Liver (tissue), 8 donors: ENCODE measurements at regions not wholly inside any gene's neighbourhood (a gene's known extent, or its start where the extent isn't known, plus 50 kb on each side); places are given as distances from the start of the nearest gene placed in this dataset.

ENCODE experiments used
- DNase-seq: peaks from one replicate; pipeline ENCODE4 v3.0.0-alpha.2; 2017; ENCODE audit warnings: low spot score
- H3K27ac ChIP-seq, 2 donors: one replicate each; pipeline ENCODE4 v1.7.0; 2013; ENCODE audit warnings: inconsistent platforms in 2 of 2, low read length in 2 of 2, control low read depth in 1 of 2, low read depth in 1 of 2, mild to moderate bottlenecking in 1 of 2
- H3K27me3 ChIP-seq, 4 donors: one replicate each; pipeline versions ENCODE4 v1.6.1 to v1.7.0; 2013; ENCODE audit warnings: low read length in 3 of 4, inconsistent platforms in 1 of 4, mild to moderate bottlenecking in 1 of 4, moderate library complexity in 1 of 4; ENCODE audit not compliant: control insufficient read depth in 4 of 4, insufficient read depth in 4 of 4
- H3K36me3 ChIP-seq, 4 donors: one replicate each; pipeline versions ENCODE4 v1.6.1 to v1.7.0; 2013; ENCODE audit warnings: low read length in 3 of 4, mild to moderate bottlenecking in 3 of 4, low read depth in 1 of 4, moderate library complexity in 1 of 4; ENCODE audit not compliant: control insufficient read depth in 4 of 4, insufficient read depth in 3 of 4
- H3K4me1 ChIP-seq, 4 donors: one replicate each; pipeline versions ENCODE4 v1.6.1 to v1.7.0; 2013; ENCODE audit warnings: low read length in 3 of 4, mild to moderate bottlenecking in 3 of 4, moderate library complexity in 1 of 4; ENCODE audit not compliant: control insufficient read depth in 4 of 4, insufficient read depth in 4 of 4
- H3K4me3 ChIP-seq, 3 donors: one replicate each; pipeline versions ENCODE4 v1.6.1 to v1.7.0; 2013; ENCODE audit warnings: low read length in 3 of 3, control low read depth in 1 of 3, low read depth in 1 of 3, mild to moderate bottlenecking in 1 of 3
- H3K9ac ChIP-seq, 2 donors: one replicate each; pipeline ENCODE4 v1.7.0; 2013; ENCODE audit warnings: low read length in 2 of 2, mild to moderate bottlenecking in 2 of 2, moderate library complexity in 2 of 2, control low read depth in 1 of 2, low read depth in 1 of 2
- H3K9me3 ChIP-seq, 4 donors: one replicate each; pipeline versions ENCODE4 v1.6.1 to v1.7.0; 2013; ENCODE audit warnings: low read length in 3 of 4; ENCODE audit not compliant: control insufficient read depth in 4 of 4
- EGR1 ChIP-seq, 2 donors: IDR thresholded peaks; 2 replicates each; pipeline ENCODE4 v1.6.1; 2016 to 2018; ENCODE audit warnings: antibody characterized with exemption in 2 of 2, low read depth in 2 of 2
- FOXA1 ChIP-seq: IDR thresholded peaks from 2 replicates; pipeline ENCODE4 v1.6.1; 2016; ENCODE audit warnings: antibody characterized with exemption
- FOXA2 ChIP-seq: IDR thresholded peaks from 2 replicates; pipeline ENCODE4 v1.6.1; 2016; ENCODE audit warnings: antibody characterized with exemption
- GABPA ChIP-seq, 2 donors: IDR thresholded peaks in 1 of 2; conservative IDR thresholded peaks in 1 of 2; 2 replicates each; pipeline ENCODE4 v1.6.1; 2016; ENCODE audit warnings: antibody characterized with exemption in 2 of 2, mild to moderate bottlenecking in 1 of 2, moderate library complexity in 1 of 2
- HNF4A ChIP-seq, 2 donors: conservative IDR thresholded peaks; 2 replicates each; pipeline ENCODE4 v1.6.1; 2016; ENCODE audit warnings: antibody characterized with exemption in 2 of 2, mild to moderate bottlenecking in 2 of 2
- HNF4G ChIP-seq: IDR thresholded peaks from 2 replicates; pipeline ENCODE4 v1.6.1; 2016; ENCODE audit warnings: antibody characterized with exemption
- JUND ChIP-seq, 2 donors: IDR thresholded peaks; 2 replicates each; pipeline ENCODE4 v1.6.1; 2016; ENCODE audit warnings: antibody characterized with exemption in 2 of 2
- NR2F2 ChIP-seq: IDR thresholded peaks from 2 replicates; pipeline ENCODE4 v1.6.1; 2016; ENCODE audit warnings: antibody characterized with exemption
- RAD21 ChIP-seq, 2 donors: IDR thresholded peaks; 2 replicates each; pipeline ENCODE4 v1.6.1; 2016; ENCODE audit warnings: antibody characterized with exemption in 2 of 2, mild to moderate bottlenecking in 2 of 2
- RXRA ChIP-seq, 2 donors: IDR thresholded peaks; 2 replicates each; pipeline ENCODE4 v1.6.1; 2017 to 2018; ENCODE audit warnings: antibody characterized with exemption in 2 of 2, mild to moderate bottlenecking in 1 of 2
- SP1 ChIP-seq: IDR thresholded peaks from 2 replicates; pipeline ENCODE4 v1.6.1; 2018; ENCODE audit warnings: antibody characterized with exemption, mild to moderate bottlenecking
- TAF1 ChIP-seq: conservative IDR thresholded peaks from 2 replicates; pipeline ENCODE4 v1.6.1; 2016; ENCODE audit warnings: antibody characterized with exemption, mild to moderate bottlenecking
- YY1 ChIP-seq: IDR thresholded peaks from 2 replicates; pipeline ENCODE4 v1.6.1; 2016; ENCODE audit warnings: antibody characterized with exemption, mild to moderate bottlenecking
- WGBS: extraction: QIAGEN DNeasy Blood & Tissue Kit; methylation state at CpG from one replicate; pipeline ENCODE4 v1.1.7; 2013; 5-methylcytosine and 5-hydroxymethylcytosine counted together
- TF ChIP-seq, protein P1 (sequence below): IDR thresholded peaks from 2 replicates; pipeline ENCODE4 v1.6.1; 2016; ENCODE audit warnings: antibody characterized with exemption
- TF ChIP-seq, protein P2 (sequence below): IDR thresholded peaks from 2 replicates; pipeline ENCODE4 v1.6.1; 2016; ENCODE audit warnings: antibody characterized with exemption
- TF ChIP-seq, protein P3 (sequence below): IDR thresholded peaks from 2 replicates; pipeline ENCODE4 v1.6.1; 2016; ENCODE audit warnings: antibody characterized with exemption
- TF ChIP-seq, protein P4 (sequence below): IDR thresholded peaks from 2 replicates; pipeline ENCODE4 v1.6.1; 2016; ENCODE audit warnings: antibody characterized with exemption, mild to moderate bottlenecking
- TF ChIP-seq, protein P5 (sequence below): fragments of 150-350 bp; IDR thresholded peaks from 2 replicates; pipeline ENCODE4 v1.5.1; 2017; ENCODE audit warnings: improper control_type of control experiment, low read depth, low read length; ENCODE audit not compliant: missing input control
- donor health status: healthy.
- donor health status: healthy.
- donor health status: healthy.
- donor health status: healthy.
- donor health status: healthy.

DNA sequence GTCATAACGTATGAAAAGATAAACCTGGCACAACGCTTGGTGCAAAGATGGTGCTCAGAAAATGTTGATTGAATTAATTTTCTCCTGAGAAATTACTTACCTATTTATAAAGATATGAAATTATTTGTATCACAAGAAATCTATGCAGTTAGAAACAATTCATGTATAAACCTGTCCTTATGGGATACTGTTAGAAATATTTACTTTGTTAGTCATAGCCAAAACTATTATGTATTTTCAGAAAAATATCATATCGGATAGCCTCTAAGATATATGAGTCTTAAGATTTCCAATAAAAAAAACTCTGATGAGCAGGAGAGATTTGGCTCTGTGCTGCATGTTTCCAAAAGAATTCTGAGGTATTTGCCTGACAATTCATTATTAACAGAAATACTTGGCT is 880.7 kb downstream of the LRRTM4 start (continued):
- TF ChIP-seq, protein P1, sequence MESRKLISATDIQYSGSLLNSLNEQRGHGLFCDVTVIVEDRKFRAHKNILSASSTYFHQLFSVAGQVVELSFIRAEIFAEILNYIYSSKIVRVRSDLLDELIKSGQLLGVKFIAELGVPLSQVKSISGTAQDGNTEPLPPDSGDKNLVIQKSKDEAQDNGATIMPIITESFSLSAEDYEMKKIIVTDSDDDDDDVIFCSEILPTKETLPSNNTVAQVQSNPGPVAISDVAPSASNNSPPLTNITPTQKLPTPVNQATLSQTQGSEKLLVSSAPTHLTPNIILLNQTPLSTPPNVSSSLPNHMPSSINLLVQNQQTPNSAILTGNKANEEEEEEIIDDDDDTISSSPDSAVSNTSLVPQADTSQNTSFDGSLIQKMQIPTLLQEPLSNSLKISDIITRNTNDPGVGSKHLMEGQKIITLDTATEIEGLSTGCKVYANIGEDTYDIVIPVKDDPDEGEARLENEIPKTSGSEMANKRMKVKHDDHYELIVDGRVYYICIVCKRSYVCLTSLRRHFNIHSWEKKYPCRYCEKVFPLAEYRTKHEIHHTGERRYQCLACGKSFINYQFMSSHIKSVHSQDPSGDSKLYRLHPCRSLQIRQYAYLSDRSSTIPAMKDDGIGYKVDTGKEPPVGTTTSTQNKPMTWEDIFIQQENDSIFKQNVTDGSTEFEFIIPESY: no peak
- TF ChIP-seq RAD21 (IDR thresholded peaks at IDR 0.05) (no peak), JUND (IDR thresholded peaks at IDR 0.05) (no peak), TAF1 (no peak), HNF4A (conservative IDR thresholded peaks at IDR 0.05) (no peak), NR2F2 (no peak), FOXA2 (no peak), SP1 (no peak)

DNA sequence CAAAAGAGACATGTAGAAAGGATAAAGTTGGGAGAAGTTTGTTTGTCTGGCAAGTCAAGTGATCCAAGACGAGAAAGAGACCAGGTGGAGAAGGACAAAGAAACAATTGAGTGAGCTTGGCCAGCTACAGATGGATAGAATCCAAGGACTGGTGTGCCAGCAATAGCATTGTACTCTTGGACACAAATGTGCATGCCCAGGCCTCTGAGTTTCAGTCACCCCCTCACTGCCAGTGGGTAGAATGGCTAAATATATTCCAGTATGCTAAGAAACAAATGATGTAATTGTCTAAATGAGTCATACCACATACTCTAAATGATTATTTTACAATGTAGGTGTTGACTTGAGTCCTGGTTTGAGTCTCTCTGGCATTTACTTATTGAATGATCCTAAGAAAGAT is 881.3 kb downstream of the LRRTM4 start:
- WGBS: 60% methylated on average over 1 of the region's 1 CpG
- H3K27me3 ChIP-seq: no peaks in the 10 kb centered on the region
- DNase-seq: no peak
- no peaks in the 10 kb centered on the region for H3K36me3 ChIP-seq
- TF ChIP-seq HNF4A (conservative IDR thresholded peaks at IDR 0.05): no peak
- TF ChIP-seq, protein P2, sequence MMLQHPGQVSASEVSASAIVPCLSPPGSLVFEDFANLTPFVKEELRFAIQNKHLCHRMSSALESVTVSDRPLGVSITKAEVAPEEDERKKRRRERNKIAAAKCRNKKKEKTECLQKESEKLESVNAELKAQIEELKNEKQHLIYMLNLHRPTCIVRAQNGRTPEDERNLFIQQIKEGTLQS: no peak
- TF ChIP-seq EGR1 (IDR thresholded peaks at IDR 0.05; ENCODE audit: low read depth in 2 of 2): no peak
- no peak for TF ChIP-seq RAD21 (IDR thresholded peaks at IDR 0.05)
- no peak for TF ChIP-seq YY1
- no peak for TF ChIP-seq FOXA1
- TF ChIP-seq GABPA (IDR thresholded peaks at IDR 0.05 in 1 of 2, conservative IDR thresholded peaks at IDR 0.05 in 1 of 2): no peak
- TF ChIP-seq JUND (IDR thresholded peaks at IDR 0.05): no peak
- TF ChIP-seq, protein P3, sequence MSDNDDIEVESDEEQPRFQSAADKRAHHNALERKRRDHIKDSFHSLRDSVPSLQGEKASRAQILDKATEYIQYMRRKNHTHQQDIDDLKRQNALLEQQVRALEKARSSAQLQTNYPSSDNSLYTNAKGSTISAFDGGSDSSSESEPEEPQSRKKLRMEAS: no peak
- TF ChIP-seq SP1: no peak
- TF ChIP-seq HNF4G: no peak
- H3K4me1 ChIP-seq: no peaks in the 10 kb centered on the region
- H3K27ac ChIP-seq: no peak overlapping the region
- no peak overlapping the region for H3K4me3 ChIP-seq
- peaks cover 0 to 1% (median under 1%) of the 10 kb centered on the region in 4 donors for H3K9me3 ChIP-seq
- no peak overlapping the region for H3K9ac ChIP-seq

DNA sequence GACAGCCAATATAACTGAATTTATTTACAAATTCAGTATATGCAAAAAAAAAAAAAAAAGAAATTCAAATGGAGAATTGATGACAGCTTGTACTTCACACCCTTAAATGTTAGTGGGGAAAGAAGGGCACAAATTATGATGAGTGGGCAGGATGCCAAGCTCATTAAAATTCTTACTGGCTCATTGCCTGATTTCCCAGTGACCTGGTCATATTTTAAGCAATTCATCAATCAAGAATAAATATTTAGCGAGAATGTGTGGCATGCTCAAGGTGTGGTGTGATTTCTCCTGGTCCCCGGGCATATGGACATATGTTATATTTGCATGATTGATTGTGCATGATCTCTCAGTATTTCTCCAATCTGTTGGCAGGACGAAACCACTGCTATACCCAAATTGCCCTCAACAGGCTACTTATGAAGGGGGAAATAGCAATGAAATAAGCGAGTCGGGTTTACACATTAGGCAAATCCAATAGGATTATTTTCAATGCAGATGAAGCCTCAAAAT is 883.0 kb downstream of the LRRTM4 start:
- H3K4me3 ChIP-seq: no peak overlapping the region
- no peaks in the 10 kb centered on the region for H3K27me3 ChIP-seq
- H3K27ac ChIP-seq: no peak overlapping the region
- H3K4me1 ChIP-seq: no peaks in the 10 kb centered on the region
- no peak for DNase-seq
- H3K9me3 ChIP-seq: no peaks in the 10 kb centered on the region
- H3K36me3 ChIP-seq: no peaks in the 10 kb centered on the region
- H3K9ac ChIP-seq: no peak overlapping the region
- 74% methylated on average over 5 of the region's 5 CpGs for WGBS
- TF ChIP-seq RAD21 (IDR thresholded peaks at IDR 0.05): no peak
- TF ChIP-seq, protein P1: no peak
- no peak for TF ChIP-seq FOXA1
- no peak for TF ChIP-seq HNF4G
- TF ChIP-seq SP1: no peak
- TF ChIP-seq, protein P3: no peak
- TF ChIP-seq NR2F2: no peak
- TF ChIP-seq, protein P2: no peak
- no peak for TF ChIP-seq EGR1 (IDR thresholded peaks at IDR 0.05; ENCODE audit: low read depth in 2 of 2)
- no peak for TF ChIP-seq JUND (IDR thresholded peaks at IDR 0.05)
- TF ChIP-seq RXRA (IDR thresholded peaks at IDR 0.05): no peak
- TF ChIP-seq, protein P4, sequence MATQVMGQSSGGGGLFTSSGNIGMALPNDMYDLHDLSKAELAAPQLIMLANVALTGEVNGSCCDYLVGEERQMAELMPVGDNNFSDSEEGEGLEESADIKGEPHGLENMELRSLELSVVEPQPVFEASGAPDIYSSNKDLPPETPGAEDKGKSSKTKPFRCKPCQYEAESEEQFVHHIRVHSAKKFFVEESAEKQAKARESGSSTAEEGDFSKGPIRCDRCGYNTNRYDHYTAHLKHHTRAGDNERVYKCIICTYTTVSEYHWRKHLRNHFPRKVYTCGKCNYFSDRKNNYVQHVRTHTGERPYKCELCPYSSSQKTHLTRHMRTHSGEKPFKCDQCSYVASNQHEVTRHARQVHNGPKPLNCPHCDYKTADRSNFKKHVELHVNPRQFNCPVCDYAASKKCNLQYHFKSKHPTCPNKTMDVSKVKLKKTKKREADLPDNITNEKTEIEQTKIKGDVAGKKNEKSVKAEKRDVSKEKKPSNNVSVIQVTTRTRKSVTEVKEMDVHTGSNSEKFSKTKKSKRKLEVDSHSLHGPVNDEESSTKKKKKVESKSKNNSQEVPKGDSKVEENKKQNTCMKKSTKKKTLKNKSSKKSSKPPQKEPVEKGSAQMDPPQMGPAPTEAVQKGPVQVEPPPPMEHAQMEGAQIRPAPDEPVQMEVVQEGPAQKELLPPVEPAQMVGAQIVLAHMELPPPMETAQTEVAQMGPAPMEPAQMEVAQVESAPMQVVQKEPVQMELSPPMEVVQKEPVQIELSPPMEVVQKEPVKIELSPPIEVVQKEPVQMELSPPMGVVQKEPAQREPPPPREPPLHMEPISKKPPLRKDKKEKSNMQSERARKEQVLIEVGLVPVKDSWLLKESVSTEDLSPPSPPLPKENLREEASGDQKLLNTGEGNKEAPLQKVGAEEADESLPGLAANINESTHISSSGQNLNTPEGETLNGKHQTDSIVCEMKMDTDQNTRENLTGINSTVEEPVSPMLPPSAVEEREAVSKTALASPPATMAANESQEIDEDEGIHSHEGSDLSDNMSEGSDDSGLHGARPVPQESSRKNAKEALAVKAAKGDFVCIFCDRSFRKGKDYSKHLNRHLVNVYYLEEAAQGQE: no peak
- TF ChIP-seq YY1: no peak
- TF ChIP-seq FOXA2: no peak
- TF ChIP-seq, protein P5, sequence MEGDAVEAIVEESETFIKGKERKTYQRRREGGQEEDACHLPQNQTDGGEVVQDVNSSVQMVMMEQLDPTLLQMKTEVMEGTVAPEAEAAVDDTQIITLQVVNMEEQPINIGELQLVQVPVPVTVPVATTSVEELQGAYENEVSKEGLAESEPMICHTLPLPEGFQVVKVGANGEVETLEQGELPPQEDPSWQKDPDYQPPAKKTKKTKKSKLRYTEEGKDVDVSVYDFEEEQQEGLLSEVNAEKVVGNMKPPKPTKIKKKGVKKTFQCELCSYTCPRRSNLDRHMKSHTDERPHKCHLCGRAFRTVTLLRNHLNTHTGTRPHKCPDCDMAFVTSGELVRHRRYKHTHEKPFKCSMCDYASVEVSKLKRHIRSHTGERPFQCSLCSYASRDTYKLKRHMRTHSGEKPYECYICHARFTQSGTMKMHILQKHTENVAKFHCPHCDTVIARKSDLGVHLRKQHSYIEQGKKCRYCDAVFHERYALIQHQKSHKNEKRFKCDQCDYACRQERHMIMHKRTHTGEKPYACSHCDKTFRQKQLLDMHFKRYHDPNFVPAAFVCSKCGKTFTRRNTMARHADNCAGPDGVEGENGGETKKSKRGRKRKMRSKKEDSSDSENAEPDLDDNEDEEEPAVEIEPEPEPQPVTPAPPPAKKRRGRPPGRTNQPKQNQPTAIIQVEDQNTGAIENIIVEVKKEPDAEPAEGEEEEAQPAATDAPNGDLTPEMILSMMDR: no peak
